ENCODE measurements at regions not wholly inside any gene's neighbourhood (a gene's known extent, or its start where the extent isn't known, plus 50 kb on each side); places are given as distances from the start of the nearest gene placed in this dataset.

GRCh38 chr18:44386401-44386800 is 294.3 kb upstream of the SETBP1 start:
- no peaks in the 10 kb centered on the region for H3K27me3 ChIP-seq
- in situ Hi-C loops (cut with MboI; ENCODE audit: low pct_ligation_motif_present in 1 of 4, low pct_unique_long_range_greater_than_20kb in 1 of 4, low sequenced_read_pairs in 3 of 4) (no loop called here), intact Hi-C loops (cut with DNase I; ENCODE audit: low total_unique reads) (no loop called here)
- no peaks in the 10 kb centered on the region for H3K4me1 ChIP-seq
- no peak overlapping the region for H3K27ac ChIP-seq
- no peak overlapping the region for H3K4me3 ChIP-seq
- H3K9me3 ChIP-seq, result no peaks in the 10 kb centered on the region
- WGBS, 2 donors (ENCODE audit: low coverage in 1 of 2), result 49 to 61% methylated on average over 5 of the region's 5 CpGs
- no peak for DNase-seq
- H3K36me3 ChIP-seq, result no peaks in the 10 kb centered on the region
- TF ChIP-seq POLR2AphosphoS5 (IDR thresholded peaks at IDR 0.05), result no peak
- TF ChIP-seq CTCF (IDR thresholded peaks at IDR 0.05), result no peak
- no peak for TF ChIP-seq POLR2A (IDR thresholded peaks at IDR 0.05)
- no peak for TF ChIP-seq EP300 (IDR thresholded peaks at IDR 0.05; ENCODE audit: low read depth)

DNA sequence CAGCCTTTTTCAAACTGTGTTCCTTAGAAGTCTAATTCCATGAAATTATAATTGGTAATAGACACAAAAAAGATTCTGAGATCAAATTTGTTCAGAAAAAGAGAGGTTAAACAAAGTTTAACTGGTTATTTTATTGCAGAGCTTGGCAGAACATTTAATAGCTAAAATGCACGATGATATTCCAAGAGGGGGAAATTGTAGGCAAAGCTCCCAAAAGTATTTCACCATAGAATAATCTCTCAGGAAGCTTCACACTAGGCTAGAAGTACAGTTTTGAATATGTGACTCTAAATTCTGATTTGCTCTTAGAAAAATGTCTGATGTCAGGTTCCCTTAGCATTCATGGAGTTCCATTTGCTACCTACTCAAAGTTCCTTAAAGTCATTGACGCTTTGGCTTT is 292.4 kb upstream of the SETBP1 start:
- Histone ChIP-seq H3K27me3 (no peaks in the 10 kb centered on the region), H3K4me3 (no peak overlapping the region), H3K9me3 (no peaks in the 10 kb centered on the region), H3K27ac (no peak overlapping the region), H3K36me3 (no peaks in the 10 kb centered on the region), H3K4me1 (no peaks in the 10 kb centered on the region)
- in situ Hi-C loops (cut with MboI; ENCODE audit: low pct_ligation_motif_present in 1 of 4, low pct_unique_long_range_greater_than_20kb in 1 of 4, low sequenced_read_pairs in 3 of 4) (no loop called here), intact Hi-C loops (cut with DNase I; ENCODE audit: low total_unique reads) (no loop called here)
- 64 to 80% methylated on average over 2 of the region's 2 CpGs for WGBS, 2 donors (ENCODE audit: low coverage in 1 of 2)
- DNase-seq, result no peak
- no peak for TF ChIP-seq CTCF (IDR thresholded peaks at IDR 0.05)
- no peak for TF ChIP-seq POLR2AphosphoS5 (IDR thresholded peaks at IDR 0.05)
- TF ChIP-seq POLR2A (IDR thresholded peaks at IDR 0.05), result no peak
- TF ChIP-seq EP300 (IDR thresholded peaks at IDR 0.05; ENCODE audit: low read depth), result no peak

DNA sequence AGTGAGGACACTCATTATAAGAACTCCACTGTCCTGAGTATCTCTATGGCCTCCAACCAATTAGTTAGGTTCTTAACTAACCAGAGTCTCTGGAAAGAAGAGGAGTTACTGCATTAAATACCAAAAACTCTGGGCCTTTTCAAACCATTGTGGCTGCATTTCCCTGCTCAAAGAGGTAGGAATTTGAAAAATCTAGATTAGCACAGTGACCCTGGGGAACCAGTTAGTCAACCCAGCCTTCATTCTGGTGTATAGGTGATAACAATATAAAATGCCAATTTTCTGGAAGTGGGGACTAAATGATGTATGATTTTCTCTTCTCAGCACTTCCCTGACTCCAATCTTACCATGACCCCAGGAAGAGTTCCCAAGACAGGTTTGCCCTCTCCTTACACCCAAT is 287.8 kb upstream of the SETBP1 start:
- Histone ChIP-seq H3K4me1 (no peaks in the 10 kb centered on the region), H3K27me3 (no peaks in the 10 kb centered on the region), H3K4me3 (no peak overlapping the region), H3K27ac (no peak overlapping the region), H3K36me3 (no peaks in the 10 kb centered on the region), H3K9me3 (no peaks in the 10 kb centered on the region)
- intact Hi-C loops (cut with DNase I; ENCODE audit: low total_unique reads) (no loop called here), in situ Hi-C loops (cut with MboI; ENCODE audit: low pct_ligation_motif_present in 1 of 4, low pct_unique_long_range_greater_than_20kb in 1 of 4, low sequenced_read_pairs in 3 of 4) (no loop called here)
- TF ChIP-seq POLR2AphosphoS5 (IDR thresholded peaks at IDR 0.05) (no peak), EP300 (IDR thresholded peaks at IDR 0.05; ENCODE audit: low read depth) (no peak), POLR2A (IDR thresholded peaks at IDR 0.05) (no peak), CTCF (IDR thresholded peaks at IDR 0.05) (no peak)
- no peak for DNase-seq

DNA sequence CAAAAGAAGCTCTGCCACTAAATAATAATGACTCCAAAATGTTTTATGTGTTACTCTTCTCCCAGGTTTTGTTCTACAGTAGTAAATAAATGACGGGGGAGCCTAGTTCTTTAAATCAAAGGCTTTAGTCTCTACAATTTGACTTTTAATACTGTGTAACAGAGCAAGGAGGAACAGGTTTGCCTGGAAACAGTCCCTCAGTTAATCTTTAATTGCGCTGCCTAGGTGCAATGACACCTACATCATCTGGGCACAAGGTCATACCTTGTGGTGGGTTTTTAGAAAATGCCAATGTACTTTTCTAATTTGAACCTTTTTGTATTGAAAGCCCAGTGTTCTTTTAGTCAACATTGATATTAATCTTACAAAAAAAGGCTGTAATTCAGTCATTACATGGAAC is 287.3 kb upstream of the SETBP1 start:
- in situ Hi-C loops (cut with MboI; ENCODE audit: low pct_ligation_motif_present in 1 of 4, low pct_unique_long_range_greater_than_20kb in 1 of 4, low sequenced_read_pairs in 3 of 4), result no loop called here
- no peaks in the 10 kb centered on the region for H3K4me1 ChIP-seq

More for the DNA sequence above, 287.3 kb upstream of the SETBP1 start:
- H3K4me3 ChIP-seq, result no peak overlapping the region
- WGBS, 2 donors (ENCODE audit: low coverage in 1 of 2), result 36 to 62% methylated on average over 2 of the region's 2 CpGs
- DNase-seq, result no peak
- no peaks in the 10 kb centered on the region for H3K9me3 ChIP-seq
- H3K36me3 ChIP-seq, result no peaks in the 10 kb centered on the region
- TF ChIP-seq EP300 (IDR thresholded peaks at IDR 0.05; ENCODE audit: low read depth), result no peak
- TF ChIP-seq POLR2A (IDR thresholded peaks at IDR 0.05), result no peak
- no peak for TF ChIP-seq POLR2AphosphoS5 (IDR thresholded peaks at IDR 0.05)
- no peak for TF ChIP-seq CTCF (IDR thresholded peaks at IDR 0.05)
- no peak overlapping the region for H3K27ac ChIP-seq
- no peaks in the 10 kb centered on the region for H3K27me3 ChIP-seq
- intact Hi-C loops (cut with DNase I; ENCODE audit: low total_unique reads), result no loop called here

Measured in transverse colon (tissue), 4 donors.